GM20000 (cell line): ENCODE measurements at regions not wholly inside any gene's neighbourhood (a gene's known extent, or its start where the extent isn't known, plus 50 kb on each side); places are given as distances from the start of the nearest gene placed in this dataset.

Experiments
- DNase-seq: peaks from one replicate; pipeline ENCODE4 v3.0.0; 2012; ENCODE audit warnings: low spot score
- CTCF ChIP-seq: IDR thresholded peaks from 2 replicates; pipeline ENCODE4 v1.5.1; 2012; ENCODE audit warnings: mild to moderate bottlenecking, control low read depth; ENCODE audit errors: extremely low read depth, missing control alignments

- no peak for DNase-seq
- TF ChIP-seq CTCF = no peak
Observed at GRCh38 chr13:73499695-73500094, 440.9 kb downstream of the KLF5 start.

GRCh38 chr13:73497430-73497829 lies 438.6 kb downstream of the KLF5 start:
- DNase-seq = no peak
- no peak for TF ChIP-seq CTCF

GRCh38 chr13:73496711-73497110 lies 437.9 kb downstream of the KLF5 start:
- no peak for TF ChIP-seq CTCF
- no peak for DNase-seq

- no peak for TF ChIP-seq CTCF
- DNase-seq = no peak
Observed at GRCh38 chr13:73492811-73493210, 434.0 kb downstream of the KLF5 start.

- TF ChIP-seq CTCF = no peak
- no peak for DNase-seq
Observed at GRCh38 chr13:73482556-73482955, 423.8 kb downstream of the KLF5 start.

- no peak for TF ChIP-seq CTCF
Observed at GRCh38 chr13:73481886-73482445, 423.2 kb downstream of the KLF5 start.

GRCh38 chr13:73480779-73481559 lies 422.2 kb downstream of the KLF5 start:
- DNase-seq = no peak

More at GRCh38 chr13:73481886-73482445, 423.2 kb downstream of the KLF5 start:
- DNase-seq = no peak

More at GRCh38 chr13:73480779-73481559, 422.2 kb downstream of the KLF5 start:
- no peak for TF ChIP-seq CTCF
